Breast epithelium (tissue), 3 donors: ENCODE measurements at regions not wholly inside any gene's neighbourhood (a gene's known extent, or its start where the extent isn't known, plus 50 kb on each side); places are given as distances from the start of the nearest gene placed in this dataset.

Experiments used
- POLR2A ChIP-seq: fragments of 450-650 bp; IDR thresholded peaks from one replicate; pipeline ENCODE4 v1.6.1; 2016; ENCODE audit warnings: antibody characterized with exemption, mild to moderate bottlenecking, moderate library complexity
- TF ChIP-seq, protein P1 (sequence below), 3 donors: fragments of 450-650 bp; IDR thresholded peaks; one replicate each; pipeline ENCODE4 v1.5.1; 2016 to 2017; ENCODE audit warnings: antibody characterized with exemption in 3 of 3, mild to moderate bottlenecking in 3 of 3, moderate library complexity in 3 of 3

DNA sequence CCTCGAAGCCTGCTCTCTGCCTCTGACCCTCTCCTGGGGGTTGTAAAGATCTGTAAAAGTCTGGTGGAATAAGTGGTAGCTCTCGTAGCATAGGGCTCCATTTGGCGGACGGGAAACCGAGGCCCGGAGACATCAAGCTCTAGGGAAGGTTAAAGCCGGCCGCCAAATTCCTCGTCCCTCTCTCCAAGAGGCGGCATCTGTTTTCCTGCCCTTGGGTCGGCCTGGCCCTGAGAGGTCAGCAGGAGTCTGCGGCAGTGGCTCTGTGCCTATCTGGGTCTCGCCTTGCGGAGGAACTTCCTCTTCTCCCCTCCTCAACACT is 72.4 kb downstream of the TEX51 start:
- TF ChIP-seq, protein P1, sequence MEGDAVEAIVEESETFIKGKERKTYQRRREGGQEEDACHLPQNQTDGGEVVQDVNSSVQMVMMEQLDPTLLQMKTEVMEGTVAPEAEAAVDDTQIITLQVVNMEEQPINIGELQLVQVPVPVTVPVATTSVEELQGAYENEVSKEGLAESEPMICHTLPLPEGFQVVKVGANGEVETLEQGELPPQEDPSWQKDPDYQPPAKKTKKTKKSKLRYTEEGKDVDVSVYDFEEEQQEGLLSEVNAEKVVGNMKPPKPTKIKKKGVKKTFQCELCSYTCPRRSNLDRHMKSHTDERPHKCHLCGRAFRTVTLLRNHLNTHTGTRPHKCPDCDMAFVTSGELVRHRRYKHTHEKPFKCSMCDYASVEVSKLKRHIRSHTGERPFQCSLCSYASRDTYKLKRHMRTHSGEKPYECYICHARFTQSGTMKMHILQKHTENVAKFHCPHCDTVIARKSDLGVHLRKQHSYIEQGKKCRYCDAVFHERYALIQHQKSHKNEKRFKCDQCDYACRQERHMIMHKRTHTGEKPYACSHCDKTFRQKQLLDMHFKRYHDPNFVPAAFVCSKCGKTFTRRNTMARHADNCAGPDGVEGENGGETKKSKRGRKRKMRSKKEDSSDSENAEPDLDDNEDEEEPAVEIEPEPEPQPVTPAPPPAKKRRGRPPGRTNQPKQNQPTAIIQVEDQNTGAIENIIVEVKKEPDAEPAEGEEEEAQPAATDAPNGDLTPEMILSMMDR (IDR thresholded peaks at IDR 0.05): no peak
- TF ChIP-seq POLR2A: no peak
